ENCODE measurements at regions not wholly inside any gene's neighbourhood (a gene's known extent, or its start where the extent isn't known, plus 50 kb on each side); places are given as distances from the start of the nearest gene placed in this dataset.

- DNase-seq (ENCODE audit: low spot score) (no peak), ATAC-seq (no peak)
- CTCF ChIA-PET: no interaction called here
- H3K27ac Mint-ChIP-seq: no peak overlapping the region
- no peak for TF ChIP-seq ZNF512 (CRISPR knock-in tag; IDR thresholded peaks at IDR 0.05; ENCODE audit: borderline replicate concordance)
- TF ChIP-seq ETV6 (CRISPR knock-in tag; IDR thresholded peaks at IDR 0.05): no peak
- TF ChIP-seq SP1 (CRISPR knock-in tag; conservative IDR thresholded peaks at IDR 0.05): no peak
- TF ChIP-seq FOXK1 (CRISPR knock-in tag; IDR thresholded peaks at IDR 0.05): no peak
- H3K9me3 Mint-ChIP-seq: peaks cover 10% of the 10 kb centered on the region; the same call in 1 of the 2 replicates
- POLR2A ChIA-PET: no interaction called here
- H3K36me3 Mint-ChIP-seq: no peaks in the 10 kb centered on the region
- H3K4me3 Mint-ChIP-seq: no peak overlapping the region
- no peaks in the 10 kb centered on the region; the same call in 1 of the 2 replicates for H3K27me3 Mint-ChIP-seq (ENCODE audit: low read depth)
- H3K4me1 Mint-ChIP-seq: peaks cover 6% of the 10 kb centered on the region
Observed at GRCh38 chr22:34798605-34799004, 267.4 kb upstream of the ISX start.

GRCh38 chr22:34800260-34800980 is 265.5 kb upstream of the ISX start:
- H3K4me3 Mint-ChIP-seq: no peak overlapping the region
- no peak for DNase-seq (ENCODE audit: low spot score)
- no peak for TF ChIP-seq E2F4 (CRISPR knock-in tag; IDR thresholded peaks at IDR 0.05; ENCODE audit: borderline replicate concordance, low read depth)
- no peak for TF ChIP-seq AR (CRISPR knock-in tag; IDR thresholded peaks at IDR 0.05)
- TF ChIP-seq CBFB (CRISPR knock-in tag; IDR thresholded peaks at IDR 0.05; ENCODE audit: low read depth): no peak
- no peak for TF ChIP-seq FOXP4 (CRISPR knock-in tag; IDR thresholded peaks at IDR 0.05)
- no peak for TF ChIP-seq FOXP1 (CRISPR knock-in tag; IDR thresholded peaks at IDR 0.05; ENCODE audit: borderline replicate concordance)
- no peak for TF ChIP-seq STAT6 (CRISPR knock-in tag; conservative IDR thresholded peaks at IDR 0.05; ENCODE audit: low read depth)
- TF ChIP-seq FOXK1 (CRISPR knock-in tag; IDR thresholded peaks at IDR 0.05): no peak
- TF ChIP-seq ARID4B (CRISPR knock-in tag; IDR thresholded peaks at IDR 0.05; ENCODE audit: borderline replicate concordance): no peak
- no peak for TF ChIP-seq PRDM15 (CRISPR knock-in tag; IDR thresholded peaks at IDR 0.05)

More at GRCh38 chr22:34800260-34800980, 265.5 kb upstream of the ISX start:
- POLR2A ChIA-PET: interaction anchor here (0.6 kb wide), 1 partner anchor 807 kb away, joined by 3 read pairs; no protein-coding TSS in a partner anchor
- Mint-ChIP-seq H3K36me3 (no peaks in the 10 kb centered on the region), H3K9me3 (peaks cover 10% of the 10 kb centered on the region; the same call in 1 of the 2 replicates), H3K27ac (no peak overlapping the region), H3K27me3 (ENCODE audit: low read depth) (no peaks in the 10 kb centered on the region; the same call in 1 of the 2 replicates), H3K4me1 (peaks cover 18% of the 10 kb centered on the region)
- CTCF ChIA-PET: no interaction called here
- no peak for ATAC-seq

All from WTC11 (cell line).